ACC112 (cell line): ENCODE measurements at regions not wholly inside any gene's neighbourhood (a gene's known extent, or its start where the extent isn't known, plus 50 kb on each side); places are given as distances from the start of the nearest gene placed in this dataset.

Source experiments
- H2AFZ ChIP-seq: fragments of 200-600 bp; sonication (generic); one replicate; pipeline ENCODE4 v1.6.0; 2017; ENCODE audit warnings: antibody characterized with exemption, low read length; ENCODE audit not compliant: unreplicated experiment
- H3K27ac ChIP-seq: fragments of 200-600 bp; sonication (generic); 2 replicates; pipeline ENCODE4 v1.5.1; 2014; ENCODE audit warnings: low read depth, mild to moderate bottlenecking, antibody characterized with exemption, low read length, moderate library complexity
- H3K27me3 ChIP-seq: fragments of 200-600 bp; sonication (generic); 2 replicates; pipeline ENCODE4 v1.6.1; 2014; ENCODE audit warnings: mild to moderate bottlenecking, antibody characterized with exemption, low read length, moderate library complexity, mixed read lengths; ENCODE audit not compliant: insufficient read depth
- H3K36me3 ChIP-seq: fragments of 200-600 bp; sonication (generic); 2 replicates; pipeline ENCODE4 v1.6.1; 2016; ENCODE audit warnings: mild to moderate bottlenecking, antibody characterized with exemption, low read length, moderate library complexity, mixed read lengths; ENCODE audit not compliant: insufficient read depth
- H3K4me1 ChIP-seq: fragments of 200-600 bp; sonication (generic); one replicate; pipeline ENCODE4 v1.6.1; 2016; ENCODE audit warnings: low read length, mixed read lengths; ENCODE audit not compliant: insufficient read depth, unreplicated experiment, control insufficient read depth
- H3K4me3 ChIP-seq: fragments of 200-600 bp; sonication (generic); 2 replicates; pipeline ENCODE4 v1.5.1; 2014; ENCODE audit warnings: mild to moderate bottlenecking, low read depth, low read length
- H3K79me2 ChIP-seq: fragments of 200-600 bp; sonication (generic); one replicate; pipeline ENCODE4 v1.6.0; 2016; ENCODE audit warnings: low read length; ENCODE audit not compliant: control insufficient read depth, unreplicated experiment, insufficient read depth

GRCh38 chr5:158013939-158014338 lies 155.0 kb upstream of the CLINT1 start:
- Histone ChIP-seq H2AFZ (no peak overlapping the region), H3K27me3 (peaks cover 22% of the 10 kb centered on the region), H3K4me1 (no peaks in the 10 kb centered on the region), H3K27ac (no peak overlapping the region), H3K79me2 (no peaks in the 10 kb centered on the region), H3K36me3 (no peaks in the 10 kb centered on the region), H3K4me3 (no peak overlapping the region)

DNA sequence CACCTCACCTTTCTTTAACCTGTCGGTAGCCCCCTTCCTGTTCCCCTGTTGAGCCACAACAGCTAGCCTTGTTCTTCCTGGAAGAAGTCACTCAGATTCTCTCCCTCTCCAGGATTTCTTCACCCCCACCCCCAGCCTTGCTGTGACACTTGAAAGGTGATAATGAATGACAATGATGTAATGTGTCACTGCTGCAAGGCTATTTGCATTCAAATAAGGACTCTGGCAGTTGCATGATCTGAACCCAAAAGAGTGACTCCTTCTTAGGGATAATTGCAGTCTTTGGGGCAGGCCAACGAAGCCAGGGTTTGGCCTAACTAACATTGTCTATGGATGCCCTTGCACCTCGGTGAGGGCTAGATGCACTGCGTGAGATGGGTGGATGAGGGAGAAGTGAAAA lies 154.4 kb upstream of the CLINT1 start:
- no peak overlapping the region for H2AFZ ChIP-seq
- no peaks in the 10 kb centered on the region for H3K4me1 ChIP-seq
- H3K4me3 ChIP-seq: no peak overlapping the region
- no peaks in the 10 kb centered on the region for H3K36me3 ChIP-seq
- no peaks in the 10 kb centered on the region for H3K79me2 ChIP-seq
- H3K27ac ChIP-seq: no peak overlapping the region
- peaks cover 29% of the 10 kb centered on the region for H3K27me3 ChIP-seq

DNA sequence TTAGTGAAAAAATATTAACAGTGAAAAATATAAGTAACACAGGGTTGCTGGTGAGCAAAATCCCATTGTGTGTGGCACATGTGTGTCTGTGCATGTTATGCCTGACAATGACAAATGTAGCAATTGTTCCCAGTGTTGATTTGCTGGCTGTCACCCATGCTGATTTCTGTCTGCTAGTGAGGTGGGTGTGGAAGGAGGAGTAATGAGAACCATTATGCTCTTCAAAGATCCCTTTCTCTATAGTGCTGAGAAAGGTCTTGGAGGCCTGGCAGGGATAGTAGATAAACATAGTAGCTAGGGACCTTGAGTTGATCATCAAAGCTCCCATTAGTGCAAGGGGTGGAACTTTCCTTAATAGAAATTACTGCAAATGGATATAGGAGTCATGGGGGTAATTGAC lies 152.5 kb upstream of the CLINT1 start:
- H3K4me1 ChIP-seq: no peaks in the 10 kb centered on the region
- no peaks in the 10 kb centered on the region for H3K36me3 ChIP-seq
- no peak overlapping the region for H2AFZ ChIP-seq
- no peaks in the 10 kb centered on the region for H3K79me2 ChIP-seq
- H3K4me3 ChIP-seq: no peak overlapping the region
- H3K27ac ChIP-seq: no peak overlapping the region
- peaks cover 34% of the 10 kb centered on the region for H3K27me3 ChIP-seq

GRCh38 chr5:158010831-158011230 lies 151.9 kb upstream of the CLINT1 start:
- Histone ChIP-seq H3K27me3 (peaks cover 34% of the 10 kb centered on the region), H3K79me2 (no peaks in the 10 kb centered on the region), H2AFZ (no peak overlapping the region), H3K4me3 (no peak overlapping the region), H3K27ac (no peak overlapping the region), H3K4me1 (no peaks in the 10 kb centered on the region), H3K36me3 (no peaks in the 10 kb centered on the region)

GRCh38 chr5:158007336-158007735 lies 148.4 kb upstream of the CLINT1 start:
- H3K27me3 ChIP-seq: peaks cover 24% of the 10 kb centered on the region; the same call in 1 of the 2 replicates
- no peak overlapping the region for H2AFZ ChIP-seq
- no peaks in the 10 kb centered on the region for H3K36me3 ChIP-seq
- H3K27ac ChIP-seq: no peak overlapping the region
- no peak overlapping the region for H3K4me3 ChIP-seq
- no peaks in the 10 kb centered on the region for H3K4me1 ChIP-seq
- H3K79me2 ChIP-seq: no peaks in the 10 kb centered on the region

- no peak overlapping the region for H3K27ac ChIP-seq
- no peak overlapping the region for H2AFZ ChIP-seq
- no peaks in the 10 kb centered on the region for H3K27me3 ChIP-seq
- no peak overlapping the region for H3K4me3 ChIP-seq
- H3K79me2 ChIP-seq: no peaks in the 10 kb centered on the region
- no peaks in the 10 kb centered on the region for H3K36me3 ChIP-seq
- peaks cover 8% of the 10 kb centered on the region for H3K4me1 ChIP-seq
Measured at GRCh38 chr5:157999696-158000095, 140.8 kb upstream of the CLINT1 start.

DNA sequence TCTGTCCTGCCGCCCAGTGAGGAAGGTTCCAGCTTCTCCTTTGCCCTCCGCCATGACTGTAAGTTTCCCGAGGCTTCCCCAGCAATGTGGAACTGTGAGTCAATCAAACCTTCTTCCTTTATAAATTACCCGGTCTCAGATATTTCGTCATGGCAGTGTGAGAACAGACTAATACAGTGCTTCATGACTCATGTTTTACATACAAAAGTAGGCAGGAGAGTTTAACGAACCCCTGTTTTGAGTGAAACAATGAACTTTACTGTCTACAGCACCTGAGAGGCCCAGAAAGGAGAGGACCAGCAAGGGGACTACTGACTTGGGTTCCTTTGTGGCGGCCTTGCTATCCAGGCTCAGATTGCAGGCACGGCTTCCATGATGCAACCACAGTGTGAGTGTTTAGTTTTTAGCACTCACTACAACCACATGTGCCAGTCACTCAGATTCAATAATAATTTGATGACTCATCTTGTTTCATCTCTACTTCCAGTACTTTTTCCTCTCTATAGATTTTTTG lies 139.1 kb upstream of the CLINT1 start:
- Histone ChIP-seq H3K27ac (peak overlapping the region; percentile 66), H3K4me3 (no peak overlapping the region), H3K36me3 (no peaks in the 10 kb centered on the region), H3K4me1 (peaks cover 8% of the 10 kb centered on the region), H3K79me2 (no peaks in the 10 kb centered on the region), H3K27me3 (no peaks in the 10 kb centered on the region), H2AFZ (peak overlapping the region; percentile 74)

GRCh38 chr5:157994906-157995519 lies 136.1 kb upstream of the CLINT1 start:
- H3K4me1 ChIP-seq: peaks cover 8% of the 10 kb centered on the region
- no peak overlapping the region for H3K4me3 ChIP-seq
- H2AFZ ChIP-seq: no peak overlapping the region
- no peaks in the 10 kb centered on the region for H3K79me2 ChIP-seq
- no peak overlapping the region for H3K27ac ChIP-seq
- H3K36me3 ChIP-seq: no peaks in the 10 kb centered on the region
- H3K27me3 ChIP-seq: no peaks in the 10 kb centered on the region

GRCh38 chr5:157993986-157994691 lies 135.2 kb upstream of the CLINT1 start:
- H3K27me3 ChIP-seq: no peaks in the 10 kb centered on the region
- no peaks in the 10 kb centered on the region for H3K36me3 ChIP-seq
- H3K79me2 ChIP-seq: no peaks in the 10 kb centered on the region
- H3K4me3 ChIP-seq: no peak overlapping the region
- no peak overlapping the region for H3K27ac ChIP-seq
- peaks cover 8% of the 10 kb centered on the region for H3K4me1 ChIP-seq
- H2AFZ ChIP-seq: no peak overlapping the region

DNA sequence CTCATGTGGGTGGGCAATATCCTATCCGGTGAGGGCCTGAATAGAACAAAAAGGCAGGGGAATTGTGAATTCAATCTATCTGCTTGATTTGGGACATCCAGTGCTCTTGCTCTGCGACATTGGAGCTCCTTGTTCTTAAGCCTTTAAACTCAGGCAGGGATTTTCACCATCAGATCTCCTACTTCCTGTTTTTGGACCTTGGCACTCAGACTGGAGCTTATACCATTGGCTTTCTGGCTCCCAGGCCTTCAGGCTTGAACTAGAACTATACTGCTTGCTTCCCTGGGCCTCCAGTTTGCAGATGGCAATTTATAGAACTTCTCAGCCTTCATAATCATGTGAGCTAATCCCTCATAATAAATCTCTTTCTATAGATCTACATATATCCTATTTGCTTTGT lies 134.3 kb upstream of the CLINT1 start:
- Histone ChIP-seq H3K4me1 (peaks cover 6% of the 10 kb centered on the region), H3K79me2 (no peaks in the 10 kb centered on the region), H3K4me3 (no peak overlapping the region), H2AFZ (no peak overlapping the region), H3K27ac (no peak overlapping the region), H3K27me3 (no peaks in the 10 kb centered on the region), H3K36me3 (no peaks in the 10 kb centered on the region)

GRCh38 chr5:157990583-157991181 lies 131.7 kb upstream of the CLINT1 start:
- H3K36me3 ChIP-seq: no peaks in the 10 kb centered on the region
- H3K4me1 ChIP-seq: no peaks in the 10 kb centered on the region
- H3K27ac ChIP-seq: no peak overlapping the region
- no peaks in the 10 kb centered on the region for H3K27me3 ChIP-seq
- no peak overlapping the region for H2AFZ ChIP-seq
- H3K4me3 ChIP-seq: no peak overlapping the region
- no peaks in the 10 kb centered on the region for H3K79me2 ChIP-seq
